Thymus (tissue), 11 donors: ENCODE measurements at regions not wholly inside any gene's neighbourhood (a gene's known extent, or its start where the extent isn't known, plus 50 kb on each side); places are given as distances from the start of the nearest gene placed in this dataset.

Experiments used
- DNase-seq, 9 donors: peaks; one replicate each; pipeline ENCODE4 v3.0.0-alpha.2; 2013; ENCODE audit warnings: low spot score in 9 of 9, low read depth in 6 of 9, missing footprints in 1 of 9
- H3K27ac ChIP-seq, 2 donors: one replicate each; pipeline ENCODE4 v1.5.1; 2013; ENCODE audit warnings: control low read depth in 1 of 2, low read depth in 1 of 2, low read length in 1 of 2, mild to moderate bottlenecking in 1 of 2, moderate library complexity in 1 of 2
- H3K27me3 ChIP-seq, 2 donors: one replicate each; pipeline ENCODE4 v1.5.1; 2013; ENCODE audit warnings: low read length in 1 of 2; ENCODE audit not compliant: control insufficient read depth in 2 of 2, insufficient read depth in 1 of 2
- H3K36me3 ChIP-seq, 2 donors: one replicate each; pipeline ENCODE4 v1.5.1; 2013; ENCODE audit warnings: low read length in 1 of 2, mild to moderate bottlenecking in 1 of 2, moderate library complexity in 1 of 2; ENCODE audit not compliant: control insufficient read depth in 2 of 2, insufficient read depth in 2 of 2
- H3K4me1 ChIP-seq, 2 donors: one replicate each; pipeline ENCODE4 v1.5.1; 2013; ENCODE audit warnings: low read length in 2 of 2; ENCODE audit not compliant: control insufficient read depth in 2 of 2, insufficient read depth in 2 of 2
- H3K4me3 ChIP-seq, 2 donors: one replicate each; pipeline ENCODE4 v1.5.1; 2013; ENCODE audit warnings: low read length in 2 of 2, control low read depth in 1 of 2, mild to moderate bottlenecking in 1 of 2
- H3K9me3 ChIP-seq, 2 donors: one replicate each; pipeline ENCODE4 v1.5.1; 2013; ENCODE audit warnings: low read length in 1 of 2, mild to moderate bottlenecking in 1 of 2; ENCODE audit not compliant: control insufficient read depth in 2 of 2, insufficient read depth in 1 of 2
- WGBS: extraction: QIAGEN DNeasy Blood & Tissue Kit; methylation state at CpG from one replicate; pipeline ENCODE4 v1.1.7; 2013; 5-methylcytosine and 5-hydroxymethylcytosine counted together
- donor health status: healthy.

DNA sequence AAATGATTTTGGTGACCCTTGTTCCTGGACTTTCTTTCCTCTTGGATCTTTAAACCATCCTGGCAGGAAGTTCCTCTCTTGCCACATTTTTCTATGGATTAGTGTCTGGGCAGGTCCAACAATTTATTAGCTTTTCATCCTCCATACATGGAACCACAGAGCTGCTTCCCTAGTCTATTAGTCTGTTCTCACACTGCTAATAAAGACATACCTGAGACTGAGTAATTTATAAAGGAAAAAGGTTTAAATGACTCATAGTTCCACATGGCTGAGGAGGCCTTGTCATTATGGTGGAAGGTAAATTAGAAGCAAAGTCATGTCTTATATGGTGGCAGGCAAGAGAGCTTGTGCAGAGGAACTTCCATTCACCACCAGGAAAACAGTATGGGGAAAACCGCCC, 122.9 kb downstream of the DDX1 start:
- WGBS, result 96% methylated on average over 1 of the region's 1 CpG
- H3K27me3 ChIP-seq, result no peaks in the 10 kb centered on the region

DNA sequence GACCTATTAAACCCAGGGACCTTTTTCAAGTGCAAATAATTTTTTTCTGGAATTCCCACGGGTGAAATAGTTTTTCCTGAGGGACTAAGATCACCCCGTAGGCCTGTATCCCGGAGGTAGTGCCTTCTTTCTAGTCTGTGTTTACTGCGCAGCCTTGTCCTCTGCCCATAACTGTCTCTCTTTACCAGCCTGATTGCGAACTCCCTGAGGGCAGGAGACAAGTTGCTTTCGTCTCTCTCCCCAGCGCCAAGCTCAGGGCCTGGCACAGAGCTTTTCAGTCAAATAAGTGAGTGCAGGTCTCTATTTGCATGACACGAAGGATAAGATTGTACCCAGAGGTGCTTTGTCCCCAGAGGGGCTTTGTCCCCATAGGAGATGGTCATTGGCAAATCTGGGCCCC, 123.9 kb downstream of the DDX1 start:
- H3K9me3 ChIP-seq, result no peaks in the 10 kb centered on the region
- 95% methylated on average over 8 of the region's 8 CpGs for WGBS
- H3K4me3 ChIP-seq, result no peak overlapping the region
- no peak for DNase-seq
- peaks cover 0 to 2% of the 10 kb centered on the region in 2 donors for H3K4me1 ChIP-seq
- H3K36me3 ChIP-seq, result no peaks in the 10 kb centered on the region
- no peak overlapping the region for H3K27ac ChIP-seq
- H3K27me3 ChIP-seq, result no peaks in the 10 kb centered on the region

More for the DNA sequence above, 122.9 kb downstream of the DDX1 start:
- no peak overlapping the region for H3K4me3 ChIP-seq
- H3K36me3 ChIP-seq, result no peaks in the 10 kb centered on the region
- H3K9me3 ChIP-seq, result no peaks in the 10 kb centered on the region
- DNase-seq, result no peak
- H3K27ac ChIP-seq, result no peak overlapping the region
- peaks cover 0 to 2% of the 10 kb centered on the region in 2 donors for H3K4me1 ChIP-seq

GRCh38 chr2:15718103-15718943, 126.7 kb downstream of the DDX1 start:
- Histone ChIP-seq H3K4me1 (peaks cover 0 to 2% of the 10 kb centered on the region in 2 donors), H3K36me3 (no peaks in the 10 kb centered on the region), H3K4me3 (no peak overlapping the region), H3K9me3 (no peaks in the 10 kb centered on the region), H3K27ac (no peak overlapping the region), H3K27me3 (no peaks in the 10 kb centered on the region)
- no peak for DNase-seq
- WGBS, result 87% methylated on average over 8 of the region's 8 CpGs

- H3K4me1 ChIP-seq, result peaks cover 0 to 2% of the 10 kb centered on the region in 2 donors
- no peak overlapping the region for H3K4me3 ChIP-seq
- H3K27ac ChIP-seq, result no peak overlapping the region
- H3K27me3 ChIP-seq, result no peaks in the 10 kb centered on the region
- H3K36me3 ChIP-seq, result no peaks in the 10 kb centered on the region
- no peak for DNase-seq
- 91% methylated on average over 6 of the region's 6 CpGs for WGBS
- no peaks in the 10 kb centered on the region for H3K9me3 ChIP-seq
Measured at GRCh38 chr2:15718944-15719323, 127.3 kb downstream of the DDX1 start.

DNA sequence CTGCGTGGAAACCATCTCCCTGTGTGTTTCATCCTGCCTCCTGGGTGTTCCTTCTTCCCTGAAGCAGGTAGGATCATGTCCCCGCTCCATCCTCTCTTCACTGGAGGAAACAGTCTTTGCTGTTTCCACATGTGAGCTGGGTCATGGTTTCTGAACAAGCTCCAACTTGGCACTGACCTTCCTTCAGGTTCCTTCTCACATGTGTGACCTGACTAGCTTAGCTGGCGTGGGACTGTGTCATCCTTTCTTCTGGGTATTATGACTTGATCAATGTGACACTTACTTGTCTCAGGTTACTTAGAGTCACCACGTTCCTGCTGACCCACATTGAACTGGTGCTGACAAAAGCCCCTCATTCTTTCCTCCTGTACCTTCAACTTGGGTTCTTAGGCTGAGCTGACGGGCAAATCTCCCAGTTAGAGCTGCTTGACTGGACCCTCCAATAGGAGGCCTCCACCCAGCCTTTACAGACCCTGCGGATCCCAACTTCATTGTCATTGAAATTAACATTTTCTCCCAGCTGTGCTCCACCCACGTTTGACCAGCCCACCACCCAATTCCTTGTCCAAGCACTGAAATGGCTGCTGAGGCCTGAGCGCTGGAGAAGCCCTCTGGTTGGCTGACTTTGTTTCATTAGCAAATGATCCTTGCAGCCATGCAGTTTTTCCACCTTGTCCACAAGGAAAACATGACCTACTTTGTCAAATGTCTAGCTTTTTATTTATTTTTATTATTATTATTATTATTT, 128.1 kb downstream of the DDX1 start:
- no peak overlapping the region for H3K4me3 ChIP-seq
- H3K4me1 ChIP-seq, result peaks cover 0 to 2% of the 10 kb centered on the region in 2 donors
- 86% methylated on average over 8 of the region's 8 CpGs for WGBS
- H3K27me3 ChIP-seq, result no peaks in the 10 kb centered on the region
- DNase-seq, result no peak
- no peak overlapping the region for H3K27ac ChIP-seq
- H3K36me3 ChIP-seq, result no peaks in the 10 kb centered on the region
- no peaks in the 10 kb centered on the region for H3K9me3 ChIP-seq

DNA sequence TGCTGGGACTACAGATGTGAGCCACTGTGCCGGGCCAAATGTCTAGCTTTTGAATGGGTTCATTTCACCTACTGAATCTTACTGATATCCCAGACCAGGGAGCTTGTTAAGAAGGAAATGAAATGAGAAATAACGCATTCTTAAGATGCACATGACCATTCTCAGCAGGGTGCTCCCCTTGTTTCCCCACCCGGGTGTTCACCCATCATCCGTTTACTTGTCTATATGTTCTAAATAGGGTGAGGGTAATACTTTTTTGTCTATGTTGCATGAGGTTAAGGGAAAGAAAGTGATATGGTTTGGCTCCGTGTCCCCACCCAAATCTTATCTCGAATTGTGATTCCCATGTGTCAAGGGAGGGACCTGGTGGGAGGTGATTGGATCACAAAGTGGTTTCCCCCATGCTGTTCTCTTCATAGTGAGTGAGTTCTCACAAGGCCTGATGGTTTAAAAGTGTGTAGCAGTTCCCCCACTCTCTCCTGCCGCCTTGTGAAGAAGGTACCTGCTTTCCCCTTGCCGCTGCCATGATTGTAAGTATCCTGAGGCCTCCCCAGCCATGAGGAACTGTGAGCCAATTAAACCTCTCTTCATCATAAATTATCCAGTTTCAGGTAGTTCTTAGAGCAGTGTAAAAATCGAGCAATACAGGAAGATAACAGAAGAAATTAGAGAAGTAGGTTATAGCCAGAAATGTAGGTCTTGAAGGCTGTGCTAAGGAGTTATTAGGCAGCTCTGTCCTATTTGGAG, 129.1 kb downstream of the DDX1 start:
- DNase-seq, result no peak
- no peaks in the 10 kb centered on the region for H3K9me3 ChIP-seq
- WGBS, result 89% methylated on average over 9 of the region's 9 CpGs
- H3K4me1 ChIP-seq, result peaks cover 0 to 2% of the 10 kb centered on the region in 2 donors
- H3K27me3 ChIP-seq, result no peaks in the 10 kb centered on the region
- no peaks in the 10 kb centered on the region for H3K36me3 ChIP-seq
- no peak overlapping the region for H3K27ac ChIP-seq
- no peak overlapping the region for H3K4me3 ChIP-seq

DNA sequence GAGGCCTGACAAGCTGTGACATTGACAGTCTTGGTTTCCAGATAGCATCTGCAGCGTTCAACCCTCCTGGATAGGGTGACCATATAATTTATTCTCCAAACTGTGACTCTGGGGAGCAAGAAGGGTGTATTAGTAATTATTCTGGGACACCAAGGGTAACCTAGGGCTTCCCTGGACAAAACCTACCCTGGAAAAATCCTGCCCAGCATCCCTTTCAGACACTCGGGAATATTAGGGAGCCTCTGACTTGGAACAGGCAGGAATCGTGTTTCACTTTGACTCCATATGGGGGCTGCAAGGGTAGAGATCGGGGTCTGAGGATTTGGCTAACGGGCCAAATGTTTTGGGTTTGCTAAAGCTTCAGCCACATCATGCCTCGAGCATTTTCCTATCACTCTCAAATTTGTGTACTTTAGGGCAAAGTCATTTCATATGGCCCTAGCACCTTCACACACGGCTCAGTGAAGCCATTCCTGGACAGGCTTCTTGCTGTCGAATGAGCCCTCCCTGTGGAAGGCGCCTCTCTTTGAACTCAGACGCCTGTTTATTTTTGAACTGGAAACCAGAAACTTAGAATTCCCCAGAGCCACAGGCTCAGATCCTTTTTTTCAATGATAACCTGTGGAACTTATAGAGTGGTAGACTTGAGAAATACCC, 129.9 kb downstream of the DDX1 start:
- no peak for DNase-seq
- Histone ChIP-seq H3K27me3 (no peaks in the 10 kb centered on the region), H3K36me3 (no peaks in the 10 kb centered on the region), H3K27ac (no peak overlapping the region), H3K4me3 (no peak overlapping the region), H3K4me1 (peaks cover 0 to 2% of the 10 kb centered on the region in 2 donors), H3K9me3 (no peaks in the 10 kb centered on the region)
- 91% methylated on average over 10 of the region's 10 CpGs for WGBS

DNA sequence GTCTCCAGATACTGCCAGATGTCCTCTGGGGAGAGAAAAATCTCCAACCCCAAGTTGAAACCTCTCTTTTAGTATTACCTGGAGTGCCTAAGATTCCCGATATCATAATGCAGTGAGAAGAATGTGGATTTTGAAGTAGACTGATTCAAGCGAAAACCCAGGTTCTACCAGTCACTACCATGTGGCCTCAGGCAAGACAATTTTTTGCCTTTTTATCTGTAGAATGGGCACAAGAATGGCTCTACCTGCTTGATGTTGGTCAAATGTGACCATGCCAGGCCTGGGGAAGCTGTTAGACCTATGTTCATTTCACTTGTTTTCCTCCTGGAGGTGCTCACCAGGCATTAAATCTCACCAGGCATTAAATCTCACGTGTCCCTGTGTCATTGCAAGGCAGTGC, 131.3 kb downstream of the DDX1 start:
- H3K9me3 ChIP-seq, result no peaks in the 10 kb centered on the region
- H3K27ac ChIP-seq, result no peak overlapping the region
- no peak overlapping the region for H3K4me3 ChIP-seq
- no peaks in the 10 kb centered on the region for H3K27me3 ChIP-seq
- DNase-seq, result no peak
- no peaks in the 10 kb centered on the region for H3K36me3 ChIP-seq
- peaks cover 0 to 2% of the 10 kb centered on the region in 2 donors for H3K4me1 ChIP-seq
- WGBS, result 95% methylated on average over 3 of the region's 3 CpGs
